CD8-positive, alpha-beta memory T cell (primary cell): ENCODE measurements at regions not wholly inside any gene's neighbourhood (a gene's known extent, or its start where the extent isn't known, plus 50 kb on each side); places are given as distances from the start of the nearest gene placed in this dataset.
"Not testable (repeated sequence)": the region's sequence is repeated elsewhere in the genome, so short reads cannot be mapped to it uniquely, and the experiment has no call there.

Source experiments
- CTCF ChIA-PET: fragments of 350-600 bp; sonication (Branson Sonifier 250); formaldehyde crosslinking; loops from one replicate; lab custom pipeline; 2021; ENCODE audit warnings: antibody characterized with exemption; lab: Charles Lee
- POLR2A ChIA-PET: fragments of 350-600 bp; sonication (Branson Sonifier 250); formaldehyde crosslinking; loops from one replicate; lab custom pipeline; 2021; ENCODE audit warnings: antibody characterized with exemption; lab: Charles Lee
- DNase-seq, 5 donors: peaks; one replicate each; pipeline versions ENCODE4 v3.0.0 to v3.0.0-alpha.2; 2020 to 2022; ENCODE audit warnings: mixed read lengths in 1 of 5
- H3K27ac ChIP-seq: one replicate; pipeline ENCODE4 v1.7.0; 2013; ENCODE audit warnings: low read depth, mild to moderate bottlenecking, low read length, moderate library complexity
- H3K27me3 ChIP-seq: 2 replicates; pipeline ENCODE4 v1.7.0; 2013; ENCODE audit warnings: low read length, mild to moderate bottlenecking; ENCODE audit not compliant: insufficient read depth, poor library complexity, severe bottlenecking
- H3K36me3 ChIP-seq: 2 replicates; pipeline ENCODE4 v1.7.0; 2013; ENCODE audit warnings: mild to moderate bottlenecking, low read length, moderate library complexity; ENCODE audit not compliant: insufficient read depth
- H3K4me1 ChIP-seq: 2 replicates; pipeline ENCODE4 v1.7.0; 2013; ENCODE audit warnings: mild to moderate bottlenecking, low read length, moderate library complexity; ENCODE audit not compliant: insufficient read depth
- H3K4me3 ChIP-seq: 2 replicates; pipeline ENCODE4 v1.7.0; 2013; ENCODE audit warnings: mild to moderate bottlenecking, low read length
- H3K9me3 ChIP-seq: 2 replicates; pipeline ENCODE4 v1.7.0; 2013; ENCODE audit warnings: mild to moderate bottlenecking, low read length
- H3K27ac Mint-ChIP-seq, 8 donors: one replicate each; pipeline ENCODE4 v1.8.0; 2020 to 2021; ENCODE audit warnings: mixed read lengths in 8 of 8, mild to moderate bottlenecking in 6 of 8, inconsistent platforms in 3 of 8, moderate library complexity in 3 of 8
- H3K27me3 Mint-ChIP-seq, 2 donors: one replicate each; pipeline ENCODE4 v1.8.0; 2020 to 2021; ENCODE audit warnings: mixed read lengths in 2 of 2, mild to moderate bottlenecking in 1 of 2, moderate library complexity in 1 of 2
- H3K36me3 Mint-ChIP-seq, 3 donors: one replicate each; pipeline ENCODE4 v1.8.0; 2020 to 2021; ENCODE audit warnings: mixed read lengths in 3 of 3, inconsistent platforms in 1 of 3, mild to moderate bottlenecking in 1 of 3
- H3K4me1 Mint-ChIP-seq, 3 donors: one replicate each; pipeline ENCODE4 v1.8.0; 2020 to 2021; ENCODE audit warnings: mixed read lengths in 3 of 3, inconsistent platforms in 1 of 3, mild to moderate bottlenecking in 1 of 3
- H3K4me3 Mint-ChIP-seq, 7 donors: one replicate each; pipeline ENCODE4 v1.8.0; 2020 to 2021; ENCODE audit warnings: mixed read lengths in 7 of 7, mild to moderate bottlenecking in 6 of 7, moderate library complexity in 4 of 7, inconsistent platforms in 2 of 7
- H3K9me3 Mint-ChIP-seq, 5 donors: one replicate each; pipeline ENCODE4 v1.8.0; 2020 to 2022; ENCODE audit warnings: mixed read lengths in 5 of 5, mild to moderate bottlenecking in 3 of 5, moderate library complexity in 2 of 5, inconsistent platforms in 1 of 5

GRCh38 chr14:19131553-19131952 is 164.3 kb downstream of the POTEM start:
- H3K36me3 Mint-ChIP-seq, CTCF ChIA-PET: not testable (repeated sequence)

DNA sequence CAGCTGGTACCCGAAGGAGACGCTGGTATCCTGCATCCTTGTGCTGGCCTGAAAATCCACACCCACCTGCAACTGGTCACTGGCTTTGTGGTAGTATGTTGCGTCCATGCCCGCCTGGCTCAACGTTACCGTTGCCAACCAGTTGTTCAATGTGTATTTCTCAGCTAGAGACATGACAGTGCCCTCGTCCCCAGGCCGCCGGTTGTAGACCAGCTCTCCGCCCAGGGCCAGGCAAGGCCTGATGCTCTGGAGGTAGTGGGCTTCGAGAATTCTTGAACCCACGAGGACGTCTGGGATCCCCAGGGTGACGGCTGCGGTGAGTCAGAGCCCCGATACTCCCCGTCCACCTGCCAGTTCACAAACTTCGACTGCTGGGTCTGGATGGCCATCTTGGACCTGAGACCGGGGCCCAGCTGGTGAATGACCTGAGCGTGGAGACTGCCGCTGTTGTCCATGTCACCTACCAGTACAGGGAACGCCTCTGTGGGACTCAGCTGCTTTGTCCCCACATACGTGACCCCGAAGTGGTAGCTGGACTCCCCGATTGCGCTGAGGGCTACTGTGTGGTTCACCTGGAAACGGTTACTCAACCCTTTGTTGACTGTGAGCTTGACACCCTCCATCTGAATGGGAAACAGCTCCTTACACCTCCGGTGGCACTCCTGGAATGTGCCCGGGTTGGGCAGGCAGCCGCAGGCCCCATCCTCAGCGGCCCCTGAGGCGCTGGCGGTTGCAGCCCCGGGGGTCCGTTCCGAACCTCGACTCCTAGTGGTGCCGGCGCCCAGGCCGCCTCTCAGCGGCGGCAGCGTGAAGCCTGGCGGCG is 165.0 kb downstream of the POTEM start:
- H3K36me3 Mint-ChIP-seq, H3K27me3 ChIP-seq, H3K9me3 Mint-ChIP-seq, H3K9me3 ChIP-seq, POLR2A ChIA-PET, CTCF ChIA-PET, H3K4me3 ChIP-seq, H3K27ac Mint-ChIP-seq, H3K27ac ChIP-seq, H3K36me3 ChIP-seq, DNase-seq, H3K4me1 Mint-ChIP-seq, H3K4me1 ChIP-seq, H3K4me3 Mint-ChIP-seq, H3K27me3 Mint-ChIP-seq: not testable (repeated sequence)

More at GRCh38 chr14:19131553-19131952, 164.3 kb downstream of the POTEM start:
- H3K27ac Mint-ChIP-seq, H3K4me1 Mint-ChIP-seq, H3K4me1 ChIP-seq, H3K4me3 ChIP-seq, H3K27me3 Mint-ChIP-seq, H3K27me3 ChIP-seq, H3K27ac ChIP-seq, H3K9me3 Mint-ChIP-seq, H3K4me3 Mint-ChIP-seq, DNase-seq, H3K9me3 ChIP-seq, POLR2A ChIA-PET, H3K36me3 ChIP-seq: not testable (repeated sequence)

DNA sequence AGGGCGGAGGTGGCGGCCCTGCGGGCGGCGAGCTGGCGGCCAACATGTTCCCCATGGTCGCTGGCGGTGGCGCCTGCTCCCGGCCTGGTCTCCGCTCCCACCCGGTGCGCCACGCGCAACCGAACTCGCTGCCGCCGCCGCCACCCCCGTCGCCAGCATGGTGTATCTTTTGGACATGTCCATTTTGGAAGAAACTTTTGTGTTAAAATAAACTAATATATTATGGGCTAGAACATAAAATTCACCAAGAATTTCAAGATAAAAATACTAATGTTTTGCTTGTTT is 165.5 kb downstream of the POTEM start:
- H3K9me3 ChIP-seq, H3K4me3 Mint-ChIP-seq, H3K36me3 ChIP-seq, H3K27me3 Mint-ChIP-seq, DNase-seq, H3K27ac ChIP-seq, H3K9me3 Mint-ChIP-seq, H3K4me1 ChIP-seq, H3K27ac Mint-ChIP-seq, H3K4me3 ChIP-seq, H3K27me3 ChIP-seq, CTCF ChIA-PET, H3K4me1 Mint-ChIP-seq, H3K36me3 Mint-ChIP-seq, POLR2A ChIA-PET: not testable (repeated sequence)

- H3K27me3 Mint-ChIP-seq, H3K4me1 Mint-ChIP-seq: not testable (repeated sequence)
Observed at GRCh38 chr14:19157106-19157709, 190.0 kb downstream of the POTEM start.

GRCh38 chr14:19158012-19158411 is 190.8 kb downstream of the POTEM start:
- H3K27me3 ChIP-seq, H3K27ac ChIP-seq, H3K4me1 Mint-ChIP-seq, CTCF ChIA-PET, H3K4me1 ChIP-seq, H3K27me3 Mint-ChIP-seq, H3K4me3 ChIP-seq, H3K36me3 Mint-ChIP-seq, H3K27ac Mint-ChIP-seq, POLR2A ChIA-PET, H3K36me3 ChIP-seq, H3K9me3 ChIP-seq, H3K4me3 Mint-ChIP-seq, H3K9me3 Mint-ChIP-seq: not testable (repeated sequence)
- peak in 1 of 5 donors; percentile 19 for DNase-seq

More at GRCh38 chr14:19157106-19157709, 190.0 kb downstream of the POTEM start:
- H3K4me1 ChIP-seq, H3K9me3 ChIP-seq, H3K4me3 Mint-ChIP-seq, H3K9me3 Mint-ChIP-seq, H3K36me3 Mint-ChIP-seq, CTCF ChIA-PET, DNase-seq, H3K36me3 ChIP-seq, H3K27ac Mint-ChIP-seq, H3K27me3 ChIP-seq, H3K27ac ChIP-seq, POLR2A ChIA-PET, H3K4me3 ChIP-seq: not testable (repeated sequence)

DNA sequence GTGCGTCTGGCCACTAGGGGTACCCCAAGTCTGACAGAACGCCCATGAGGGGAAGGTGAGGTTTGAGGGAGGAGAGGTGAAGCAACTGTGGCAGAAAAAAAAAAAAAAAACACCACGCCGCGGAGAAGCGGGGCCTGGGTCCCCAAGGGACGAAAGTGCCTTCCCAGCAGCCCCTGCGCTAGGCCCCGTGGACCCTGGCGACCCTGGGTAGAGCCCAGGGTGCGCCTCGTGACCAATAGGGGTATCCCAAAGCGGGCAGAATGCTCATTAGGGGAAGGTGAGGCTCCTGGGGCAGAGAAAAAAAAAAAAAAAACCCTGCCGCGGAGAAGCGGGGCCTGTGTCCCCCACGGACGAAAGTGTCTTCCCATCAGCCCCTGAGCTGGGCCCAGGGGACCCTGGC is 191.4 kb downstream of the POTEM start:
- H3K27ac Mint-ChIP-seq, H3K36me3 Mint-ChIP-seq, H3K4me3 Mint-ChIP-seq, CTCF ChIA-PET, H3K4me3 ChIP-seq, H3K36me3 ChIP-seq, H3K4me1 ChIP-seq, H3K27me3 Mint-ChIP-seq, H3K27me3 ChIP-seq, H3K9me3 Mint-ChIP-seq, H3K27ac ChIP-seq, H3K9me3 ChIP-seq, H3K4me1 Mint-ChIP-seq, DNase-seq, POLR2A ChIA-PET: not testable (repeated sequence)

- H3K4me1 Mint-ChIP-seq, H3K36me3 ChIP-seq, DNase-seq, H3K9me3 Mint-ChIP-seq, H3K27me3 ChIP-seq, H3K27me3 Mint-ChIP-seq, H3K9me3 ChIP-seq, H3K27ac ChIP-seq, H3K4me3 Mint-ChIP-seq, H3K27ac Mint-ChIP-seq, POLR2A ChIA-PET, CTCF ChIA-PET, H3K4me3 ChIP-seq, H3K4me1 ChIP-seq, H3K36me3 Mint-ChIP-seq: not testable (repeated sequence)
Observed at GRCh38 chr14:19159003-19159625, 191.9 kb downstream of the POTEM start.

GRCh38 chr14:19160379-19160778 is 193.1 kb downstream of the POTEM start:
- DNase-seq, H3K9me3 Mint-ChIP-seq, H3K4me3 ChIP-seq, CTCF ChIA-PET, H3K4me1 ChIP-seq, H3K36me3 Mint-ChIP-seq, H3K4me1 Mint-ChIP-seq, H3K27ac Mint-ChIP-seq, H3K9me3 ChIP-seq, H3K36me3 ChIP-seq, H3K27ac ChIP-seq, H3K27me3 ChIP-seq, POLR2A ChIA-PET, H3K4me3 Mint-ChIP-seq, H3K27me3 Mint-ChIP-seq: not testable (repeated sequence)
